Glutamatergic neuron (in vitro differentiated cells): ENCODE measurements at regions not wholly inside any gene's neighbourhood (a gene's known extent, or its start where the extent isn't known, plus 50 kb on each side); places are given as distances from the start of the nearest gene placed in this dataset.
A peak's percentile ranks its signal among the peaks of the same experiment; 100 is the strongest.
"Not testable (repeated sequence)": the region's sequence is repeated elsewhere in the genome, so short reads cannot be mapped to it uniquely, and the experiment has no call there.

ENCODE experiments used
- DNase-seq: peaks from one replicate; pipeline ENCODE4 v3.0.0; 2022
- H3K27ac Mint-ChIP-seq: one replicate; pipeline ENCODE4 v1.8.0; 2020; ENCODE audit warnings: mild to moderate bottlenecking, mixed read lengths, inconsistent platforms; ENCODE audit not compliant: unreplicated experiment
- H3K27me3 Mint-ChIP-seq: one replicate; pipeline ENCODE4 v1.8.0; 2020; ENCODE audit warnings: mild to moderate bottlenecking, moderate library complexity, mixed read lengths, inconsistent platforms; ENCODE audit not compliant: unreplicated experiment
- H3K36me3 Mint-ChIP-seq: one replicate; pipeline ENCODE4 v1.8.0; 2020; ENCODE audit warnings: mild to moderate bottlenecking, mixed read lengths, inconsistent platforms; ENCODE audit not compliant: unreplicated experiment
- H3K4me1 Mint-ChIP-seq: one replicate; pipeline ENCODE4 v1.8.0; 2020; ENCODE audit warnings: mild to moderate bottlenecking, low read depth, mixed read lengths, inconsistent platforms; ENCODE audit not compliant: unreplicated experiment
- H3K4me3 Mint-ChIP-seq: one replicate; pipeline ENCODE4 v1.8.0; 2020; ENCODE audit warnings: mild to moderate bottlenecking, mixed read lengths, inconsistent platforms; ENCODE audit not compliant: unreplicated experiment
- H3K9me3 Mint-ChIP-seq: one replicate; pipeline ENCODE4 v1.8.0; 2020; ENCODE audit warnings: mild to moderate bottlenecking, moderate library complexity, mixed read lengths, inconsistent platforms; ENCODE audit not compliant: unreplicated experiment
- TF ChIP-seq, protein P1 (sequence below): fragments of 200-600 bp; sonication (generic); IDR thresholded peaks from one replicate; pipeline ENCODE4 v1.5.0; 2021; ENCODE audit not compliant: partially characterized antibody, unreplicated experiment

DNA sequence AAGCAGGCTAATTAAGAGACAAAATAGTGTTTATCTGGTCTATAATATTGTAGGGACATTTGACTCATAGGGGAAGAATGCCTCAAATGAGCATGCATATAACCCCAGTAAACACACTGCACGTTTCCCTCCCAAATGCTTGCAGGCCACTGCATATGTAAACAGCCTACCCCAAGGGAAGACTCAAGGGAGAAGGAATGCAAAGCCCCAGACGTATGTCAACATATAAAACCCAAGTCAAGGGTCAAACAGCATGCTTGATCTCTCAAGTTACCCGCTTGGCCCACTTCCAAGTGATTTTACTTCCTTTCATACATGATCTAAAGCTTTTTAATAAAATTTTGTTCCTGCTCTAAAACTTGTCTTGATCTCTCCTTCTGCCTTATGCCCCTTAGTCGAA, 1090.0 kb downstream of the OTOL1 start:
- Mint-ChIP-seq H3K27ac (no peak overlapping the region), H3K27me3 (no peaks in the 10 kb centered on the region), H3K4me3 (no peak overlapping the region), H3K36me3 (no peaks in the 10 kb centered on the region), H3K9me3 (peaks cover 1% of the 10 kb centered on the region), H3K4me1 (peaks cover 8% of the 10 kb centered on the region)
- TF ChIP-seq, protein P1, sequence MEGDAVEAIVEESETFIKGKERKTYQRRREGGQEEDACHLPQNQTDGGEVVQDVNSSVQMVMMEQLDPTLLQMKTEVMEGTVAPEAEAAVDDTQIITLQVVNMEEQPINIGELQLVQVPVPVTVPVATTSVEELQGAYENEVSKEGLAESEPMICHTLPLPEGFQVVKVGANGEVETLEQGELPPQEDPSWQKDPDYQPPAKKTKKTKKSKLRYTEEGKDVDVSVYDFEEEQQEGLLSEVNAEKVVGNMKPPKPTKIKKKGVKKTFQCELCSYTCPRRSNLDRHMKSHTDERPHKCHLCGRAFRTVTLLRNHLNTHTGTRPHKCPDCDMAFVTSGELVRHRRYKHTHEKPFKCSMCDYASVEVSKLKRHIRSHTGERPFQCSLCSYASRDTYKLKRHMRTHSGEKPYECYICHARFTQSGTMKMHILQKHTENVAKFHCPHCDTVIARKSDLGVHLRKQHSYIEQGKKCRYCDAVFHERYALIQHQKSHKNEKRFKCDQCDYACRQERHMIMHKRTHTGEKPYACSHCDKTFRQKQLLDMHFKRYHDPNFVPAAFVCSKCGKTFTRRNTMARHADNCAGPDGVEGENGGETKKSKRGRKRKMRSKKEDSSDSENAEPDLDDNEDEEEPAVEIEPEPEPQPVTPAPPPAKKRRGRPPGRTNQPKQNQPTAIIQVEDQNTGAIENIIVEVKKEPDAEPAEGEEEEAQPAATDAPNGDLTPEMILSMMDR, result no peak
- no peak for DNase-seq

DNA sequence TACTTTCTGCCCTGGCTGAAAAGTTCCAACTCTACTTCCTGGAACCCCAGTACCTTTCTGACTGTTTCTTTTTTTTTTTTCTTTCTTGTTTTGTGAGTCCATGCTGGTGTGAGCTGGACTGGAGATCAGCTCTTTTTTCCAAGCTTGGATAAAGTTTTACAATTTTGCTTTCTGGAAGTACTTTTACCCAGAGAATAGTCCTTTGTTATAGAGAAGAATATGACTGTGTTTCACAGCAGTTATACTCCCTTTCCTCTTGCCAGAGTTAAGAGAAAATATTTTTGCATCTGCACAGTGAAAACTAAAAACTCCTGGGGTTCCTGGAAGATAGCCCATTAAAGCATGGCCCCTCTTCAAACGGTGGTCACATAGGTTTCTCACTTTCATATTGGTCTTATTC, 1100.6 kb downstream of the OTOL1 start:
- H3K27ac Mint-ChIP-seq, result no peak overlapping the region
- H3K27me3 Mint-ChIP-seq, result no peaks in the 10 kb centered on the region
- no peak for DNase-seq
- no peaks in the 10 kb centered on the region for H3K36me3 Mint-ChIP-seq
- peaks cover 6% of the 10 kb centered on the region for H3K4me1 Mint-ChIP-seq
- H3K4me3 Mint-ChIP-seq, result no peak overlapping the region
- H3K9me3 Mint-ChIP-seq, result no peaks in the 10 kb centered on the region
- TF ChIP-seq, protein P1, result no peak

GRCh38 chr3:162598500-162598899, 1101.9 kb downstream of the OTOL1 start:
- H3K27ac Mint-ChIP-seq, result peak overlapping the region; percentile 5
- DNase-seq, H3K4me3 Mint-ChIP-seq, H3K36me3 Mint-ChIP-seq, H3K9me3 Mint-ChIP-seq, H3K4me1 Mint-ChIP-seq, H3K27me3 Mint-ChIP-seq: not testable (repeated sequence)

GRCh38 chr3:162599742-162600141, 1103.1 kb downstream of the OTOL1 start:
- not testable (repeated sequence) for H3K4me3 Mint-ChIP-seq, H3K4me1 Mint-ChIP-seq, DNase-seq, H3K36me3 Mint-ChIP-seq, H3K27me3 Mint-ChIP-seq, H3K27ac Mint-ChIP-seq, H3K9me3 Mint-ChIP-seq

DNA sequence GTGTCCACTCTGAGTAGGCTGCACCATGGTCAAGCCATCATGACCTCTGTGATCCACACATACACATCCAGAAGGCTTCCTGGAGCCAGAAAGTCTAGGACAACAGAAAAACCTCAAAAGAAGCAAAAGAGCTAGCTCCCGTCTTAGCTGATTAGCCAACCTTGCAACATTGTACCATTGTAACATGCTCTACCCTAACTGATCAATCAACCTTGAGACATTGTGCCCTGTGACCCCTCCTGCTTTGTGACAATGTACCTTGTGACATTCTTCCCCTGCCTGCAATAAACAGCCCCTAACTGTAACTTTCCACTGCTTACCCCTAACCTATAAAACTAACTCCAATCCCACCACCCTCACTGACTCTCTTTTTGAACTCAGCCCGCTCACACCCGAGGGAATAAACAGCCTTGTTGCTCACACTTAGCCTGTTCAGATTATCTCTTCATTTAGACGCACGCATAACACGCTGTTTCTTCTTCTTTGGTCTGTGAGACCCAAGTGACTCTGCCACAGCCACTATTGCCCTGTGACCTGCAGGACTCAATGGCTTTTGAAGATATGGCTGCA, 1104.6 kb downstream of the OTOL1 start:
- no peaks in the 10 kb centered on the region for H3K9me3 Mint-ChIP-seq

GRCh38 chr3:162602619-162603018, 1106.0 kb downstream of the OTOL1 start:
- no peak overlapping the region for H3K27ac Mint-ChIP-seq
- DNase-seq, result no peak
- no peaks in the 10 kb centered on the region for H3K36me3 Mint-ChIP-seq
- no peaks in the 10 kb centered on the region for H3K27me3 Mint-ChIP-seq
- peaks cover 6% of the 10 kb centered on the region for H3K4me1 Mint-ChIP-seq
- H3K4me3 Mint-ChIP-seq, result no peak overlapping the region
- H3K9me3 Mint-ChIP-seq, result no peaks in the 10 kb centered on the region
- TF ChIP-seq, protein P1, result no peak

More for the DNA sequence above, 1104.6 kb downstream of the OTOL1 start:
- no peak overlapping the region for H3K27ac Mint-ChIP-seq
- H3K4me3 Mint-ChIP-seq, result no peak overlapping the region
- H3K36me3 Mint-ChIP-seq, result no peaks in the 10 kb centered on the region
- H3K4me1 Mint-ChIP-seq, result peaks cover 6% of the 10 kb centered on the region
- no peaks in the 10 kb centered on the region for H3K27me3 Mint-ChIP-seq
- DNase-seq, result no peak
- TF ChIP-seq, protein P1, result no peak
